ENCODE measurements at regions not wholly inside any gene's neighbourhood (a gene's known extent, or its start where the extent isn't known, plus 50 kb on each side); places are given as distances from the start of the nearest gene placed in this dataset.

DNA sequence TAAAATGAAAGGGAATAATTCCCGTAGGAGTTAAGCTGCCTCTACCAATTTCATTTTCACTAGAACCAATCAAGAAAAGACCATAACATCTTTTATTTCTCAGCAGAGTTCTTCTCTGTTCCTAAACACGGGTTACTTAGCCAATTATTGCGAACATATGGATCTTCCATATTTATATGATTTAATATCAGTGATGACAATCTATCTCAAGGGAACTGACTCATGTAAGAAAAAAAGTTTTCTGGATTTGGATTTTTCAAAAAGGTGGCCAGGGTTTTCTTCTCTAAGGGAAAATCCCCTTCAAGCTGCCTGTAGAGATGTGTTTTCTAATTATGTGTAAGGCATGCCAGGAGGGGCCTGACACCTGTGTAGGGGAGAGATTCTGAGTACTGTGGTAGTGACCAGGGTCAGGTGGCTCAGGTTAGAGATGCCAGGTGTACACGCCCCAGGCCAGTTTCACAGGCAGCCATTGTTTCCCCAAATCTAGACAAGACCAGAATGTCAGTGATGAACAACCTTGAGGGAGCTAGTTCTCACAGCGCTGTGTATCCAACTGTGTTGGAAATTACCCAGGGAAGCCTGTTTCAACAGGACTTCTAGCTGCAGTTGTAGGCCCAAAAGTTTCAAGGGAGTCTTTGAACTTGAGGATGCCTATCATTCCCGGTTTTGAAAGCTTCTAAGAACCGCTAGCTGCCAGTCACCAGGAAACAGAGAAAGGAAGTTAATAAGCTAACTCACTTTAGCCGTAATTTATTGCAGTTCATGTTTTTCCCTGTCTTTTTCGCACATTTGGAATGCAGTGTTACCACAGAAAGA, 572.5 kb upstream of the RGMB start:
- TF ChIP-seq, protein P1, sequence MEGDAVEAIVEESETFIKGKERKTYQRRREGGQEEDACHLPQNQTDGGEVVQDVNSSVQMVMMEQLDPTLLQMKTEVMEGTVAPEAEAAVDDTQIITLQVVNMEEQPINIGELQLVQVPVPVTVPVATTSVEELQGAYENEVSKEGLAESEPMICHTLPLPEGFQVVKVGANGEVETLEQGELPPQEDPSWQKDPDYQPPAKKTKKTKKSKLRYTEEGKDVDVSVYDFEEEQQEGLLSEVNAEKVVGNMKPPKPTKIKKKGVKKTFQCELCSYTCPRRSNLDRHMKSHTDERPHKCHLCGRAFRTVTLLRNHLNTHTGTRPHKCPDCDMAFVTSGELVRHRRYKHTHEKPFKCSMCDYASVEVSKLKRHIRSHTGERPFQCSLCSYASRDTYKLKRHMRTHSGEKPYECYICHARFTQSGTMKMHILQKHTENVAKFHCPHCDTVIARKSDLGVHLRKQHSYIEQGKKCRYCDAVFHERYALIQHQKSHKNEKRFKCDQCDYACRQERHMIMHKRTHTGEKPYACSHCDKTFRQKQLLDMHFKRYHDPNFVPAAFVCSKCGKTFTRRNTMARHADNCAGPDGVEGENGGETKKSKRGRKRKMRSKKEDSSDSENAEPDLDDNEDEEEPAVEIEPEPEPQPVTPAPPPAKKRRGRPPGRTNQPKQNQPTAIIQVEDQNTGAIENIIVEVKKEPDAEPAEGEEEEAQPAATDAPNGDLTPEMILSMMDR (IDR thresholded peaks at IDR 0.05; ENCODE audit: insufficient read depth, low read length, poor library complexity, severe bottlenecking), result no peak
- H3K36me3 ChIP-seq (ENCODE audit: control insufficient read depth, insufficient read depth, low read length), result no peaks in the 10 kb centered on the region
- no peak for DNase-seq (ENCODE audit: extremely low read depth, insufficient read length)
- H3K4me3 ChIP-seq (replicated peaks; ENCODE audit: low read depth, low read length), result no peak overlapping the region
- no peaks in the 10 kb centered on the region for H3K27me3 ChIP-seq (replicated peaks; ENCODE audit: control insufficient read depth, insufficient read depth, low read length)

DNA sequence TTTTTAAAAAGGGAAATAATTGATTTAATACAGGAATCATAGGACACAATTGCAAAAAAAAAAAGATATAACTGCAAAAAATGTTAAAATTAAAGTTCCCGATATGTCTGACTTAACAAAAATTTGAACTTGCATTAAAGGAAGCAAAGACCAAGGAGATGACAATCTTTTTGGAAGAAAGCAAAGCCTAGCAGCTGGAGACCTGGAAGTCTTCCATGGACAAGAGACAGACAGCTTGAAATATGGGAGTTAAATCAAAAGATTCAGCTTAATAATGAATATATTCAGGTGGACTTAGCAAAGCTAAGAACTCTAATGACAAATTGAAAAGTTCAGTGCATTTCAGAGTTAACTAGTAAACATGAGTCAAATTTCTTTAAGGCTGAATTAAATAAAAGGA, 568.7 kb upstream of the RGMB start:
- Histone ChIP-seq H3K4me3 (replicated peaks; ENCODE audit: low read depth, low read length) (no peak overlapping the region), H3K36me3 (ENCODE audit: control insufficient read depth, insufficient read depth, low read length) (no peaks in the 10 kb centered on the region), H3K27me3 (replicated peaks; ENCODE audit: control insufficient read depth, insufficient read depth, low read length) (no peaks in the 10 kb centered on the region)
- DNase-seq (ENCODE audit: extremely low read depth, insufficient read length), result no peak
- TF ChIP-seq, protein P1 (IDR thresholded peaks at IDR 0.05; ENCODE audit: insufficient read depth, low read length, poor library complexity, severe bottlenecking), result no peak

DNA sequence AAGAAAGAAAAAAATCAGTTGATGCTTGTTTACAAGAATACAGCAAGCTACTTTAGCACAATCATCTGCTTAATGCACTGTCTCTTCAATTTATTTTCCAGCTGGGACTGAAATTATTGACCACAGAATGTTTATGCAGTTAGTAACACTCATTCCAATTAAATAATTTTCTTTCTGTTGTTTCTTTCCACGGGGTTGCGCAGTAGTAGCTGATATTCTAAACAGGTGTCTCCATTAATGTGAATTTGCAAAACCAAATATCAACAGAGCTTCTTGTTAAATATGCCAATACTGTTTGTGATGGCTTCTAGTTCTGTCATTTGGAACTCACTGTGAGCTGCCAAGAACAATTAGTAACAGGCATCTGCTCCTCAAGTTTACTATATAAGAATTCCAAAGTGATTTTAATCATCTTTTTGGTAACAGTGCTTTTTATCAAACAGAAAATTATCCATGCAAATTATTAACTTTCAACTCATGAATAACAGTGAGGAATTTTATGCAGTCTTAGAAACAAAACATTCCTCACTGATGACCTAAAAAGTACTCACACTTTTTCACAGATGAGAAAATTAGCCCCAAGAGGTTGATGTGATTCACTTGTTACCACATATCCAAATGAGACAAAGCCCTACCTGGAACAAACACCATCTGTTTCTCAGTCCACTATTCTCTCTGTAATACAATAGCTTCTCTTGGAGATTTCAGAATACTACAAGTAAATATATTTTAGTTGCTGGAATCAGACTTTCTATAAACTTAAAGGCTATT, 567.6 kb upstream of the RGMB start:
- no peaks in the 10 kb centered on the region for H3K36me3 ChIP-seq (ENCODE audit: control insufficient read depth, insufficient read depth, low read length)

DNA sequence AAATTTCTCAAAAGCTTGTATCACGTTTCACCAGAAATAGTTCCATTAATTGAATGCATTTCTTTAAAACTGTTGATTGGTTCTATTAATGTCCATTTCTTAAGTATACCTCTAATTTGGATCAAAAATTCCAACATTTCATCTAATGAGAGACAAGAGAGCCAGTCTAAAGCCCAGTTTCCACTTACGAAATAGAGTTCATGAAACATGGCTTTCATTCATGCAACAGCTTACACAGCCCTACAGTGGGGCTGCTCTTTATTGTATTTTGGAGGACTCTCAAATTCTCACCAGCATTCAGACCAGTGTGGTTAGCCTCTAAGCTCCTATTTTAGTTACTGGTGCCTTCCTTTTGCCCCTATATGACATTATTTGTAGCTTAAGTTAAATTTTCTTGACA, 566.9 kb upstream of the RGMB start:
- Histone ChIP-seq H3K27me3 (replicated peaks; ENCODE audit: control insufficient read depth, insufficient read depth, low read length) (no peaks in the 10 kb centered on the region), H3K4me3 (replicated peaks; ENCODE audit: low read depth, low read length) (no peak overlapping the region), H3K36me3 (ENCODE audit: control insufficient read depth, insufficient read depth, low read length) (no peaks in the 10 kb centered on the region)
- no peak for DNase-seq (ENCODE audit: extremely low read depth, insufficient read length)
- TF ChIP-seq, protein P1 (IDR thresholded peaks at IDR 0.05; ENCODE audit: insufficient read depth, low read length, poor library complexity, severe bottlenecking), result no peak

More for the DNA sequence above, 567.6 kb upstream of the RGMB start:
- TF ChIP-seq, protein P1 (IDR thresholded peaks at IDR 0.05; ENCODE audit: insufficient read depth, low read length, poor library complexity, severe bottlenecking), result no peak
- no peak for DNase-seq (ENCODE audit: extremely low read depth, insufficient read length)
- Histone ChIP-seq H3K27me3 (replicated peaks; ENCODE audit: control insufficient read depth, insufficient read depth, low read length) (no peaks in the 10 kb centered on the region), H3K4me3 (replicated peaks; ENCODE audit: low read depth, low read length) (no peak overlapping the region)

DNA sequence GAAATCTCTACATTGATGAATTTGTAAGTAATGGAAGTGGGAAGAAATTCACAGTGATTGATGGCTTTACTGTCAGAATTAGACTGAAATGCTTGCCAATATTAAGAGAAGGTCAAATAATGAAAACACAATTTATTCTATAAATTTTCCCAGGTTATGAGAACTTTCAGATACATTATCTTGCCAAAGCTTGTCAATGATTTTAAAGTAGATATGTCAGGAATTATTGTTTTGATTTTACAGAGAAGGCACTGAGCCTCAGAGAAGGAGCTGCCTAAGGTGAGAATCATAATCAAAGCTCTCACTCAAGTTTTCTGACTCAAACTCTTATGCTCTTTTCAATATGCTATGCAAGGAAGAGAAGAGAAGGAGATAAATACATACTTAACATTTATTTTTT, 564.0 kb upstream of the RGMB start:
- DNase-seq (ENCODE audit: extremely low read depth, insufficient read length), result no peak
- Histone ChIP-seq H3K27me3 (replicated peaks; ENCODE audit: control insufficient read depth, insufficient read depth, low read length) (no peaks in the 10 kb centered on the region), H3K4me3 (replicated peaks; ENCODE audit: low read depth, low read length) (no peak overlapping the region), H3K36me3 (ENCODE audit: control insufficient read depth, insufficient read depth, low read length) (no peaks in the 10 kb centered on the region)
- TF ChIP-seq, protein P1 (IDR thresholded peaks at IDR 0.05; ENCODE audit: insufficient read depth, low read length, poor library complexity, severe bottlenecking), result no peak
